GM12875 (cell line): ENCODE measurements at regions not wholly inside any gene's neighbourhood (a gene's known extent, or its start where the extent isn't known, plus 50 kb on each side); places are given as distances from the start of the nearest gene placed in this dataset.

ENCODE experiments used
- H3K4me3 ChIP-seq: one replicate; pipeline ENCODE4 v1.5.1; 2011; ENCODE audit warnings: low read depth, low read length, control low read depth
- TF ChIP-seq, protein P1 (sequence below): IDR thresholded peaks from 2 replicates; pipeline ENCODE4 v1.5.1; 2011; ENCODE audit warnings: low read depth, mild to moderate bottlenecking, control low read depth, inconsistent platforms, low read length, moderate library complexity, borderline replicate concordance; ENCODE audit not compliant: insufficient read depth

DNA sequence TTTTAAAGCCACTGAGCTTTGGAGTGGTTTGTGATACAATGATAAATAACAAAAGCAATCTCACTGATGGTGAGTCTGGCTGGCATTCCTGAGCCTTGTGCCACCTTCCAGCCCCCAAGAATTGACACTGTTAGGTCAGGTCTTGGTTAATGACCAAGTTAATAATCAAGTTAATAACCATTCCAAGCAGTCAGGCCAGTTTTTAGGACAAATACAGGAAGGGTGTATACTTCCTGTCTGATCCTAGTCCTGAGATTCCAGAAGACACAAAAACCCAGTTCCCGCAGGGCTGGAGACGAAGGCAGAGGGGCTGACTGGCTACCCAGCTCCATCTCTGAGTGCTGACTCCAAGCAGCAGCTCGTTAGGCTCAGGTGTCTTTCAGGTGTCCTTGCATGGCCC lies 74.6 kb upstream of the LAPTM4A start:
- TF ChIP-seq, protein P1, sequence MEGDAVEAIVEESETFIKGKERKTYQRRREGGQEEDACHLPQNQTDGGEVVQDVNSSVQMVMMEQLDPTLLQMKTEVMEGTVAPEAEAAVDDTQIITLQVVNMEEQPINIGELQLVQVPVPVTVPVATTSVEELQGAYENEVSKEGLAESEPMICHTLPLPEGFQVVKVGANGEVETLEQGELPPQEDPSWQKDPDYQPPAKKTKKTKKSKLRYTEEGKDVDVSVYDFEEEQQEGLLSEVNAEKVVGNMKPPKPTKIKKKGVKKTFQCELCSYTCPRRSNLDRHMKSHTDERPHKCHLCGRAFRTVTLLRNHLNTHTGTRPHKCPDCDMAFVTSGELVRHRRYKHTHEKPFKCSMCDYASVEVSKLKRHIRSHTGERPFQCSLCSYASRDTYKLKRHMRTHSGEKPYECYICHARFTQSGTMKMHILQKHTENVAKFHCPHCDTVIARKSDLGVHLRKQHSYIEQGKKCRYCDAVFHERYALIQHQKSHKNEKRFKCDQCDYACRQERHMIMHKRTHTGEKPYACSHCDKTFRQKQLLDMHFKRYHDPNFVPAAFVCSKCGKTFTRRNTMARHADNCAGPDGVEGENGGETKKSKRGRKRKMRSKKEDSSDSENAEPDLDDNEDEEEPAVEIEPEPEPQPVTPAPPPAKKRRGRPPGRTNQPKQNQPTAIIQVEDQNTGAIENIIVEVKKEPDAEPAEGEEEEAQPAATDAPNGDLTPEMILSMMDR, result no peak
- no peak overlapping the region for H3K4me3 ChIP-seq

DNA sequence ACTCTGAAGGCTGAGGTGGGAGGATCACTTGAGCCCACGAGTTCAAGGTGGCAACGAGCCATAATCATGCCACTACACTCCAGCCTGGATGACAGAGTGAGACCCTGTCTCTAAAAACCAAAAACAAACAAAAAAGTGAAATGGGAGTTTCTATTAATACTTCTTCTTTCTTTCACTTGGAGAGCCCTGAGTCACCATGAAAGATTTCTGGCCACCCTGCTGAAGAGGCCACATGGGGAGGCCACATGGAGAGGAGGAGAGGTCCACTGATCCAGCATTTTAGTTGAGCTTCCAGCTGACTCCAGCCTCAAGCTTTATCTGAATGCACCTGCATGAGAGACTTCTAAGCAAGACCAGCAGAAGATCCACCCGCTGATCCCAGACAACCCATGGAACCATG lies 74.2 kb upstream of the LAPTM4A start:
- H3K4me3 ChIP-seq, result no peak overlapping the region
- TF ChIP-seq, protein P1, result no peak

DNA sequence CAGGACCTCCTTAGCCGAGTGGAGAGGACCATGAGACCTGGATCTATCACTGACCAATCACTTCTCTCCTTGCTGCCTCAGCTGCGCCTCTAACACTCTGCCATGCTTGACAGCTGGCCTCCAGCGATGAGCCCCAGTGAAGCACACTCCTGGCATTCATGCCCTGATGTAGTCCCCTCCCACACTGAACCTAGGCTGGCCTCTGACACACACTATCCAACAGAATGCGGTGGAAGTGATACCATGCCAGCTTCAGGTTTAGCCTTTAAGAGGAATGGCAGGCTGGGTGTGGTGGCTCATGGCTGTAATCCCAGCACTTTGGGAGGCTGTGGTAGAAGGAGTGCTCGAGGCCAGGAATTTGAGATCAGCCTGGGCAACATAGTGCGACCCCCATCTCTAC lies 73.7 kb upstream of the LAPTM4A start:
- TF ChIP-seq, protein P1, result no peak
- no peak overlapping the region for H3K4me3 ChIP-seq

DNA sequence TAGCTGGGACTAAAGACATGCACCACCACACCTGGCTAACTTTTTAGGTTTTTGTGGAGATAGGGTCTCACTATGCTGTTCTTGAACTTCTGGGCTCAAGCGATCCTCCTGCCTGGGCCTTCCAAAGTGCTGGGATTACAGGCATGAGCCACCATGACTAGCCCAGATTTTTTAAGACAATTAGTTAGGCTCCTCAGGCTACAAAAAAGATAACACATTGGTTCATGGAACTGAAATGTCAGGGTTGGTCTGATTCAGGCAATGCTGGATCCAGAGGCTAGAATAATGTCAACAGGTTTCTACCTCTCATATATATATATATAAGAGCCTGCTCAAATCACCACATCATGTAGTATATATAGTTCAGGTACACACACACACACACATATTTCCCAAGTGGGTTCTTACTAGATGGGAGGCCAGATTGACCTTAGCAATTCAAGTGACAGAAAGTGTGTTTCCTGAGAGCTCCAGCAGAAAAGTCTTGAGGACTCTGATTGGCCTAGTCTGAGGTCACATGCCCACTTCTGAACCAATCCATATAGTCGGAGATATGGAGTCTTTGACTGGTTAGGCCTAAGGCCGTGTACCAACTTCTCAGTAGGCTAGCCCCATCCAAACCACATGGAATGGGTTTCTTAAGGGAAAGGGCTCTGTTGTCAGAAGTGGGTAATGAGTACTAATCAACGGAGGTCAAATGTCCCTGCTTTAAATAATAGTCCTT lies 72.6 kb upstream of the LAPTM4A start:
- TF ChIP-seq, protein P1, result no peak
- no peak overlapping the region for H3K4me3 ChIP-seq

DNA sequence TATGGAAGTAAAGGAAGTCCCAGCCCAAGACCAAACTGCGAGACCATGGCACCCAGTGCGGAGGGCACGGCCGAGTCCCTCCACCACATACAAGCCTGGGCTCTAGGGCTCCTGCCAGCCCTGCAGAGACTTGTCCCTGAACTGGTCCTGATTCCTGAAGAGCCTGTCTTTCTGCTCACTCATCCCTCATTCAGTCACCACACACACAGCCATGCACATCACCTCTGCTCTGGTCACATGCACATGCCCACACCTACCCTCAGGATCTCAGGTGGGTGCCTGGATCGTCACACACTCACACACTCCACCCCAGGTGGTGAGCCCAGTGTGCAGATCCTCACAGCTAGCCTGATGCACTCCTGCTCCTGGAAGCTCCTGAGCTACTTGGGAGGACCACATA lies 71.4 kb upstream of the LAPTM4A start:
- TF ChIP-seq, protein P1, result no peak
- no peak overlapping the region for H3K4me3 ChIP-seq

DNA sequence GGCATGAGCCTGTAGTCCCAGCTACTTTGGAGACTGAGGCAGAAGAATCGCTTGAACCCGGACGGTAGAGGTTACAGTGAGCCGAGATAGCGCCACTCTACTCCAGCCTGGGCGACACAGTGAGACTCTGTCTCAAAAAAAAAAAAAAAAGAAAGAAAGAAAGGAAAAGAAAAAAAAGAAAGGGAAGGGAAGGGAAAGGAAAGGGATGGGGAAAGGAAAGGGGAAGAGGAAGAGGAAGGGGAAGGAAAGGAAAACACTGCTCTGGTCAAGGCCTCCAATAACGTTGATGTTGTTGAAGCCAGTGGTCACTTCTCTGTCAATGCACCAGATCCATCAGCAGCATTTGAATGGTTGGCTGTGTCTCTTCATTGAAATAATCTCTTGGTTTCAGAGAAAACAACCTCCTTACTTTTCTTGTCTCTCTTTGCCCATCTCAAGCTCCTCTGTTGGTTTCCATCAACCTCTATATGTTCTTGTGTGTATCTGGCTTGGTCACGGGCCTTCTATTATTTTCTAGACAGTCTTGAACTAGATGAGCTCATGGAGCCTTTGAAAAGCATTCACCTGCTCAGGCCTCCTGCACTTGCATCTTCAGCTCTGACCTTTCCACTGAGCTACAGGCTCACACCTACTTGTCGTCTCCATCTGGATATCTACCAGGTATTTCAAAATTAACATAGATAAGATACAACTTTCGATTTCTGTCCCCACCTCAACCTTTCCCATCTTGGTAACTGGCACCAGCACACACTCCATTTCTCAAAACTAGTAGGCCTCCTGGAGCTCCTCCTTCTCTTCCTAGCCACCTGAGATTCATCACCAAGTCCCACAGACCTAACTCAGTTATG lies 69.4 kb upstream of the LAPTM4A start:
- no peak overlapping the region for H3K4me3 ChIP-seq
- TF ChIP-seq, protein P1, result no peak
